HepG2 (cell line): ENCODE measurements at regions not wholly inside any gene's neighbourhood (a gene's known extent, or its start where the extent isn't known, plus 50 kb on each side); places are given as distances from the start of the nearest gene placed in this dataset.

Experiments used
- ATAC-seq: fragments of 200-7000 bp; cut with Tn5 transposase; 3 replicates; pipeline ENCODE4 v1.9.1; 2020; ENCODE audit warnings: mild to moderate bottlenecking, moderate library complexity
- BruUV-seq: library from RNA; stranded (reverse); fragments of 400-500 nt; replicated peaks from 2 replicates; lab custom pipeline; 2021; lab: Mats Ljungman, UMichigan
- CTCF ChIA-PET: fragments of 300-600 bp; formaldehyde crosslinking; extraction: SDS; loops from one replicate; lab custom pipeline; 2021; ENCODE audit warnings: low total read pairs, inconsistent platforms, low intra/inter-chr PET ratio; lab: Yijun Ruan, JAX
- POLR2A ChIA-PET: fragments of 350-600 bp; sonication (Branson Sonifier 250); formaldehyde crosslinking; loops from one replicate; lab custom pipeline; 2020; ENCODE audit warnings: antibody characterized with exemption, inconsistent platforms; lab: Yijun Ruan, JAX
- DNase-seq: peaks from one replicate; pipeline ENCODE4 v3.0.0-alpha.2; 2015; ENCODE audit warnings: low spot score
- FAIRE-seq: peaks from 3 replicates; lab custom pipeline; 2011; peaks lifted over from hg19 to GRCh38; lab: Jason Lieb, UNC
- H2AFZ ChIP-seq: one replicate; pipeline ENCODE4 v1.6.1; 2011; ENCODE audit warnings: low read length, inconsistent platforms
- H3K27ac ChIP-seq: fragments of 300-600 bp; 3 replicates; pipeline ENCODE4 v1.8.0; 2011; ENCODE audit warnings: mixed run types, mild to moderate bottlenecking, mixed read lengths, low read length, inconsistent platforms; ENCODE audit not compliant: insufficient read depth; ENCODE audit errors: extremely low read length
- H3K27me3 ChIP-seq, 2 experiments: fragments of 200-600 bp in 1 of 2; 2 replicates in 1 of 2; 3 replicates in 1 of 2; pipeline versions ENCODE4 v1.6.0 to v1.8.0; 2011; ENCODE audit warnings: low read length in 2 of 2, mild to moderate bottlenecking in 2 of 2, moderate library complexity in 2 of 2, inconsistent platforms in 1 of 2; ENCODE audit not compliant: insufficient read depth in 2 of 2, control insufficient read depth in 1 of 2
- H3K36me3 ChIP-seq, 2 experiments: fragments of 200-600 bp in 1 of 2; replicated peaks in 1 of 2; 2 replicates in 1 of 2; 3 replicates in 1 of 2; pipeline versions ENCODE4 v1.5.1 to v1.8.0; 2011; ENCODE audit warnings: low read length in 2 of 2, inconsistent platforms in 1 of 2; ENCODE audit not compliant: insufficient read depth in 2 of 2, control insufficient read depth in 1 of 2
- H3K4me1 ChIP-seq: 2 replicates; pipeline ENCODE4 v1.5.1; 2012; ENCODE audit warnings: low read length, inconsistent platforms; ENCODE audit not compliant: insufficient read depth
- H3K4me2 ChIP-seq: 2 replicates; pipeline ENCODE4 v1.6.0; 2011; ENCODE audit warnings: low read depth, low read length, inconsistent platforms
- H3K4me3 ChIP-seq, 3 experiments: fragments of 200-600 bp in 1 of 3; sonication (generic), shearing (Covaris generic) in 1 of 3; replicated peaks in 1 of 3; 2 replicates each; pipeline ENCODE4 v1.5.1; 2011 to 2016; ENCODE audit warnings: low read length in 3 of 3, inconsistent platforms in 2 of 3, low read depth in 2 of 3, mild to moderate bottlenecking in 2 of 3, control low read depth in 1 of 3, mixed read lengths in 1 of 3; ENCODE audit not compliant: insufficient read depth in 1 of 3
- H3K79me2 ChIP-seq: one replicate; pipeline ENCODE4 v1.6.1; 2011; ENCODE audit warnings: low read length, inconsistent platforms; ENCODE audit not compliant: insufficient read depth
- H3K9ac ChIP-seq: 2 replicates; pipeline ENCODE4 v1.6.0; 2011; ENCODE audit warnings: mild to moderate bottlenecking, low read depth, low read length, inconsistent platforms; ENCODE audit not compliant: insufficient read depth
- H3K9me3 ChIP-seq: 2 replicates; pipeline ENCODE4 v1.5.1; 2012; ENCODE audit warnings: mild to moderate bottlenecking, low read length
- H4K20me1 ChIP-seq: 2 replicates; pipeline ENCODE4 v1.6.0; 2011; ENCODE audit warnings: inconsistent platforms, mild to moderate bottlenecking, low read length, moderate library complexity; ENCODE audit not compliant: insufficient read depth
- MNT ChIP-seq: fragments of 450-650 bp; IDR thresholded peaks from 2 replicates; pipeline ENCODE4 v1.6.1; 2016
- MYNN ChIP-seq: sonication (generic); formaldehyde crosslinking; IDR thresholded peaks from 2 replicates; pipeline ENCODE4 v1.4.0; 2020; ENCODE audit warnings: mild to moderate bottlenecking, low read depth, missing genetic modification reagents
- SIN3B ChIP-seq: fragments of 150-350 bp; IDR thresholded peaks from 2 replicates; pipeline ENCODE4 v1.6.1; 2014; ENCODE audit warnings: low read length
- TMF1 ChIP-seq: sonication (generic); formaldehyde crosslinking; IDR thresholded peaks from 2 replicates; pipeline ENCODE4 v1.8.1; 2022; ENCODE audit warnings: low read depth, missing genetic modification reagents
- ZNF879 ChIP-seq: sonication (generic); formaldehyde crosslinking; IDR thresholded peaks from 2 replicates; pipeline ENCODE4 v1.8.1; 2023; ENCODE audit warnings: missing genetic modification reagents
- ZSCAN5A ChIP-seq: sonication (generic); formaldehyde crosslinking; IDR thresholded peaks from 2 replicates; pipeline ENCODE4 v1.8.0; 2022; ENCODE audit warnings: mild to moderate bottlenecking, missing genetic modification reagents, borderline replicate concordance
- WGBS: methylation state at CpG from one replicate; pipeline ENCODE4 v1.1.6; 2017; ENCODE audit warnings: low lambda C conversion rate; 5-methylcytosine and 5-hydroxymethylcytosine counted together
- in situ Hi-C: cut with HindIII; loops from 2 replicates; pipeline ENCODE4 v1.10.0; 2017; ENCODE audit warnings: low pct_unique_long_range_greater_than_20kb; ENCODE audit not compliant: extremely low pct_ligation_motif_present
- intact Hi-C: fragments of 100-400 bp; cut with micrococcal nuclease; formaldehyde crosslinking; loops from one replicate; pipeline ENCODE4 v1.10.0; 2022; ENCODE audit not compliant: unreplicated experiment

- TF ChIP-seq SIN3B (no peak), MNT (no peak)
Observed at GRCh38 chr9:93387791-93388190, 63.7 kb upstream of the FAM120A start (continued).

GRCh38 chr9:93390953-93391515, 60.5 kb upstream of the FAM120A start:
- in situ Hi-C loops (no loop called here), intact Hi-C loops (no loop called here)
- no peaks in the 10 kb centered on the region for H3K36me3 ChIP-seq
- H3K27me3 ChIP-seq = peaks cover 0 to 12% of the 10 kb centered on the region in 2 experiments; a peak in 3 of 5 replicates
- 8% methylated on average over 9 of the region's 9 CpGs for WGBS
- DNase-seq = no peak
- POLR2A ChIA-PET = no interaction called here
- no peaks in the 10 kb centered on the region for H3K9me3 ChIP-seq
- H2AFZ ChIP-seq = no peak overlapping the region
- H3K9ac ChIP-seq = no peak overlapping the region
- H3K4me3 ChIP-seq = no peak overlapping the region
- H3K79me2 ChIP-seq = no peaks in the 10 kb centered on the region
- ATAC-seq = peak; percentile 46; the same call in 2 of the 3 replicates
- FAIRE-seq = no peak
- peak overlapping the region; percentile 35; the same call in 1 of the 2 replicates for H3K4me2 ChIP-seq
- CTCF ChIA-PET = no interaction called here
- BruUV-seq = no TSS peak
- H3K27ac ChIP-seq = no peak overlapping the region
- no peak for TF ChIP-seq SIN3B
- TF ChIP-seq MYNN = no peak
- no peak for TF ChIP-seq ZSCAN5A
- TF ChIP-seq TMF1 (CRISPR knock-in tag) = no peak
- no peak for TF ChIP-seq ZNF879
- H4K20me1 ChIP-seq = no peaks in the 10 kb centered on the region
- peaks cover 13% of the 10 kb centered on the region for H3K4me1 ChIP-seq
